ENCODE measurements at regions not wholly inside any gene's neighbourhood (a gene's known extent, or its start where the extent isn't known, plus 50 kb on each side); places are given as distances from the start of the nearest gene placed in this dataset.
A peak's percentile ranks its signal among the peaks of the same experiment; 100 is the strongest.
"Not testable (repeated sequence)": the region's sequence is repeated elsewhere in the genome, so short reads cannot be mapped to it uniquely, and the experiment has no call there.

DNA sequence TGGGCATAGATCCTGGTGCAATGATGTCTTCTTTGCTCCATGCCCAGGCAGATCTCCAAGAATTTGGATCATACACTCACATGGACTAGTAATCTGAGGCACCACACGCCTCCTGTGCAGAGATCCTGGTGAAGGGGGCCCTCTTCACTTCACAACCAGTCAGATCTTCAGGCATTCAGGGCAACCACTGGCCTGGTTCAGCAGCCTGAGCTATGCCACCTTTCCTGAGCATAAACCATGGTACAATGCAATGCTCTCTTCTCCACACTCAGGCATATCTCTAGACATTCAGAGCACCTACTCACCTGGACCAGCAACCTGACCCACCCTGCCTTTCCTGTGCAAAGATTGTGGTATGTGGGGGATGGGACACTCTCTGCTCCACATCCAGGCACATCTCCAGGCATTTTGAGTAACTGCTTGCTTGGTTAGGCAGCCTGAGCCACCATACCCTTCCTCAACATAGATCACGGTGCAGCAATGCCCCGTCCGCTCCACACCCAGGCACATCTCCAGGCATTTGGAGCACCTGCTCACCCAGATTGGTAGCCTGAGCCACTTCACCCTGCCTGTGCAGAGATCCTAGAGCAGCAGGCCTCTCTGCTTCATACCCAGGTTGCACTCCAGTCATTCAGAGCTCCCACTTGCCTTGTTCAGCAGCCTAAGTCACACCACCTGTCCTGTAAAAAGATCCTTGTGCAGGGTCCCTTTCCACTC is 532.2 kb upstream of the STEAP1 start:
- intact Hi-C loops (cut with DNase I; ENCODE audit: low total_unique reads): no loop called here
- H3K4me3 ChIP-seq: no peak overlapping the region
- no peak for TF ChIP-seq POLR2A (IDR thresholded peaks at IDR 0.05)
- no peaks in the 10 kb centered on the region for H3K27me3 ChIP-seq
- no peaks in the 10 kb centered on the region for H3K9me3 ChIP-seq
- H3K36me3 ChIP-seq: no peaks in the 10 kb centered on the region
- WGBS, 5 donors: 89 to 95% (median 93%) methylated on average over 4 of the region's 4 CpGs
- no peaks in the 10 kb centered on the region for H3K4me1 ChIP-seq
- no peak for DNase-seq
- H3K27ac ChIP-seq: no peak overlapping the region

DNA sequence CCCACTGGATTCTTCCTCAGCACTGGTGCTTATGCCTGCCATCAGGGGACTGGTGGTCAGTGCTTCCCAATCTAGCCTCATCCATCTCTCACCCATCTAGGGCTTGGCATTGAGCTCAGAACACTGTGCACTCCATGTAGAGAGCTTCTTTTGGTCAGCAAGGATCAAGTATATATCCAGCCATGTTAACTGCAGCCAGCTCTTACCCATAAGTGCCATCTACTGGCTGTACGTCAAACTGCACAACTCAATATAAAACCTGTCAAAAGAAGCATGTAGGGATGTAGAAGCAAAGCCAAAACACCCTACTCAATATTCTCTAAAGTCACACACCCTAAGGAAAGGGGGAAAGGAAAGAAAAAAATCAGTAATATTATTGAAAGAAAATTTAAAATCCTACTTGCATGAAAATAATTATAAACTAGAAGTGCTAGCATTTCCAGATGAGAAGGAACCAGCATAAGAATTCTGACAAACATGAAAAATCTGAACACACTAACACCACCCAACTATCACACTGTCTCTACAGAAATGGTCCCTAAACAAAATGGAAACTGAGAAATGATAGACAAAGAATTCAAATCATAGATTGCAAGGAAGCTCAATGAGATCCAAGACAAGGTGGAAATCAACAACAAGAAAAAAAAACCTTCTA is 531.1 kb upstream of the STEAP1 start:
- peak in 1 of 2 donors; percentile 76 for DNase-seq
- WGBS, 5 donors: 7 to 15% (median 9%) methylated on average over 1 of the region's 1 CpG
- Histone ChIP-seq H3K9me3 (no peaks in the 10 kb centered on the region), H3K4me3 (no peak overlapping the region), H3K4me1 (no peaks in the 10 kb centered on the region), H3K27me3 (no peaks in the 10 kb centered on the region), H3K36me3 (no peaks in the 10 kb centered on the region), H3K27ac (no peak overlapping the region)
- TF ChIP-seq, protein P1, sequence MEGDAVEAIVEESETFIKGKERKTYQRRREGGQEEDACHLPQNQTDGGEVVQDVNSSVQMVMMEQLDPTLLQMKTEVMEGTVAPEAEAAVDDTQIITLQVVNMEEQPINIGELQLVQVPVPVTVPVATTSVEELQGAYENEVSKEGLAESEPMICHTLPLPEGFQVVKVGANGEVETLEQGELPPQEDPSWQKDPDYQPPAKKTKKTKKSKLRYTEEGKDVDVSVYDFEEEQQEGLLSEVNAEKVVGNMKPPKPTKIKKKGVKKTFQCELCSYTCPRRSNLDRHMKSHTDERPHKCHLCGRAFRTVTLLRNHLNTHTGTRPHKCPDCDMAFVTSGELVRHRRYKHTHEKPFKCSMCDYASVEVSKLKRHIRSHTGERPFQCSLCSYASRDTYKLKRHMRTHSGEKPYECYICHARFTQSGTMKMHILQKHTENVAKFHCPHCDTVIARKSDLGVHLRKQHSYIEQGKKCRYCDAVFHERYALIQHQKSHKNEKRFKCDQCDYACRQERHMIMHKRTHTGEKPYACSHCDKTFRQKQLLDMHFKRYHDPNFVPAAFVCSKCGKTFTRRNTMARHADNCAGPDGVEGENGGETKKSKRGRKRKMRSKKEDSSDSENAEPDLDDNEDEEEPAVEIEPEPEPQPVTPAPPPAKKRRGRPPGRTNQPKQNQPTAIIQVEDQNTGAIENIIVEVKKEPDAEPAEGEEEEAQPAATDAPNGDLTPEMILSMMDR (IDR thresholded peaks at IDR 0.05): peak in 4 of 7 experiments; percentile 40 to 64 (median 50)
- no peak for TF ChIP-seq POLR2AphosphoS5 (IDR thresholded peaks at IDR 0.05)
- intact Hi-C loops (cut with DNase I; ENCODE audit: low total_unique reads): no loop called here

DNA sequence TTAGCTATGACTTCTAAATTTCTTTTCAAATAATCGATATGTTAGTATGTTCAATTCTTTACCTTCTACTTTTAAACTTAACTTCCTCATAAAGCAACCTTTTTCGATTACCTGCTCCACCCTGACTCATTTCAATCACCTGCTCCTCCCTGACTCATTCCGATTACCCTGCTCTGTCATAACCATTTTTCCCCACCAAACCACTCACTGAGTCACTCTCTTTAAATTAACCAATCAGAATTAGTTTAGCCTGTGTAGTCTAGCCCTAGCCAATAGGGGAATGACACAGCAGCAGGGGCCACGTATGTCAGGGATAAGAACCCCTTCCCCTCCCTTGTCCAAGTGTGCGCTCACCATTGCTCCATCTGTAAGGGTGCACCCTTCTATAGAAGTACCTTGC is 530.1 kb upstream of the STEAP1 start:
- H3K27ac ChIP-seq; H3K4me1 ChIP-seq; H3K4me3 ChIP-seq; H3K9me3 ChIP-seq; H3K27me3 ChIP-seq; DNase-seq; intact Hi-C loops (cut with DNase I; ENCODE audit: low total_unique reads); H3K36me3 ChIP-seq: not testable (repeated sequence)
- 87 to 96% (median 92%) methylated on average over 5 of the region's 5 CpGs for WGBS, 5 donors

DNA sequence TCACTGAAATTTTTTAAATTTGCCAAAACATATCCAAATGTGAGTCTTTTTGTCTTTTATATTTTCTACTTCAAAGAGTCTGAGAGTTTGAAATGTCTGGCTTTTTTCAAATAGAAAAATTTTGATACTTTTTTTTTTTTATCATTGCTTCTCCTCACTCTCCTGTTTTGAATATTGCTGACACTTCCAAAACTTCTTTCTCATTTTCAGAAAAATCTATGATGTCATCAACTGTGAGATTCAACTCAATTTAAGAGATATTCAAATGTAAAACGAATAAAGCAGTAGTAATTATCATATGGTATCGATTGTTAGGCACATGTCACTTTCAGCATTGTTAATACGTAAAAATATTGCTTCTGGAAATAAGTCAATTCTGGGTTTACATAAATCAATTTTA is 505.8 kb upstream of the STEAP1 start:
- no peak overlapping the region for H3K4me3 ChIP-seq
- intact Hi-C loops (cut with DNase I; ENCODE audit: low total_unique reads): no loop called here
- no peaks in the 10 kb centered on the region for H3K36me3 ChIP-seq
- no peaks in the 10 kb centered on the region for H3K27me3 ChIP-seq
- DNase-seq: no peak
- H3K4me1 ChIP-seq: no peaks in the 10 kb centered on the region
- no peaks in the 10 kb centered on the region for H3K9me3 ChIP-seq
- 86 to 93% (median 87%) methylated on average over 3 of the region's 3 CpGs for WGBS, 5 donors
- TF ChIP-seq EP300 (IDR thresholded peaks at IDR 0.05): no peak
- TF ChIP-seq, protein P1 (IDR thresholded peaks at IDR 0.05): no peak
- TF ChIP-seq POLR2A (IDR thresholded peaks at IDR 0.05): no peak
- TF ChIP-seq POLR2AphosphoS5 (IDR thresholded peaks at IDR 0.05): no peak
- no peak overlapping the region for H3K27ac ChIP-seq

DNA sequence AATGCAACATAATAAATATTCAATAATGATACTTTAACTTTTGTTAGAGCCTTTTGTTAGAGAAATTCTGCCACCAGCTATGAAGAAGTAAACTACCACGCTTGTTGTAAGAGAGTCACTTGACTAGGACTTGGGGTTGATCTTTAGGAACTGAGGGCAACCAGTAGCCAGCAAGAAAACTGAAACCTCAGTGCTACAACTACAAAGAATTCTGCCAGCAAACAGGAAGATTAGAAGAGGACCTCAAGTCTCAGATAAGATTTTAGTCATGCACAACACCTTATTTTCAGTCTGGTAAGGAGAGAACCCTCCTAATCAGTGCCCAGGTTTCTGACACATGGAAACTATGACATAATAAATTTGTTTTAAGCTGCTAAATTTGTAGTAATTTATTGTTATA is 498.3 kb upstream of the STEAP1 start:
- no peaks in the 10 kb centered on the region for H3K36me3 ChIP-seq
- 74 to 92% (median 88%) methylated on average over 1 of the region's 1 CpG for WGBS, 5 donors
- H3K4me3 ChIP-seq: no peak overlapping the region
- H3K27me3 ChIP-seq: no peaks in the 10 kb centered on the region
- DNase-seq: no peak
- no peaks in the 10 kb centered on the region for H3K9me3 ChIP-seq
- H3K27ac ChIP-seq: no peak overlapping the region
- H3K4me1 ChIP-seq: no peaks in the 10 kb centered on the region
- TF ChIP-seq EP300 (IDR thresholded peaks at IDR 0.05) (no peak), POLR2AphosphoS5 (IDR thresholded peaks at IDR 0.05) (no peak), POLR2A (IDR thresholded peaks at IDR 0.05) (no peak)
- TF ChIP-seq, protein P1 (IDR thresholded peaks at IDR 0.05): no peak
- intact Hi-C loops (cut with DNase I; ENCODE audit: low total_unique reads): no loop called here
